ENCODE measurements at regions not wholly inside any gene's neighbourhood (a gene's known extent, or its start where the extent isn't known, plus 50 kb on each side); places are given as distances from the start of the nearest gene placed in this dataset.

DNA sequence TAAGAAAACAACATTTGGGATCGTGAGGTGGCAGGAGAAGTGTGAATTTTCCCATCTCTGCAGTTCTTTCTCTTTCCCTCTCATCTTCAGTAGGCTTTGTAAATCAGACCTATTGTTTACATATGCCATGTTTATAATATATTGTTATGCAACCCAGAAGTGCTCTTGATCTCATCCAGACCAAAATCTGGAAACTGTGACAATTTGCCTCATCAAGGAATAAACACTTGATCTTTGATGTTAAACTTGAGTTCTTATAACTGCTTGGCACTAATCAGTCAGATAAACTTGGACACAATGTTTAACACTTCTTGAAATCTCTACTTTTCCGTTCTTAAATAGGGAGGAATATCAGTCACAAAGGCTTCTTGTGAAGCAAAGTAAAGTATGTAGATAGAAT is 384.7 kb downstream of the DMRT2 start:
- ChIA-PET POLR2A (no interaction called here), CTCF (no interaction called here)
- intact Hi-C loops (cut with micrococcal nuclease): no loop called here

DNA sequence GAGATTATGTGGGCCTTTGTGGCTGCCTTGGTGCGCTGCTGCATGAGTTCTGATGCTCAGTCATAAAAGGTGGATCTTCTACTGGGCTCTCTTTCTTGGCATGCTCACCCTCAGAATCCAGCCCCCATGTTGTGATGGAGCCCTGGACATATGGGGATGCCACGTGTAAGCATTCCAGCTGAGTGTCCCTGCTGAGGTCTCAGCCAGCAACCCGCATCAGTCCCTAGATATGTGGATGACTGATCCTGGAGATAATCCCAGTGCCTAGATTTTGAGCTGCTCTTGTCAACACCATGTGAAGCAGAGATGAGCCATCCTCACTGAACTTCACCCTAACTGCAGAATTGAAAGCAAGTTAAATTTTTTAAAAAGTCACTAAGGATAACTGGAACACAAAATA is 390.1 kb downstream of the DMRT2 start:
- no peak overlapping the region for H3K27ac Mint-ChIP-seq
- no peak for ATAC-seq
- no peak overlapping the region for H3K4me3 Mint-ChIP-seq
- CTCF ChIA-PET: no interaction called here
- H3K9me3 Mint-ChIP-seq: no peaks in the 10 kb centered on the region
- H3K27me3 Mint-ChIP-seq: peaks cover 4% of the 10 kb centered on the region
- H3K36me3 Mint-ChIP-seq (ENCODE audit: low read depth): no peaks in the 10 kb centered on the region
- no peaks in the 10 kb centered on the region for H3K4me1 Mint-ChIP-seq (ENCODE audit: low read depth)
- no peak for TF ChIP-seq CTCF (IDR thresholded peaks at IDR 0.05)
- intact Hi-C loops (cut with micrococcal nuclease): no loop called here
- no peak for DNase-seq
- POLR2A ChIA-PET: interaction anchor here (0.6 kb wide), 1 partner anchor 20 kb away, joined by 3 read pairs; no protein-coding TSS in a partner anchor

More for the DNA sequence above, 384.7 kb downstream of the DMRT2 start:
- H3K9me3 Mint-ChIP-seq: no peaks in the 10 kb centered on the region
- H3K27me3 Mint-ChIP-seq: peaks cover 4% of the 10 kb centered on the region
- DNase-seq: no peak
- H3K4me1 Mint-ChIP-seq (ENCODE audit: low read depth): no peaks in the 10 kb centered on the region
- no peak overlapping the region for H3K27ac Mint-ChIP-seq
- ATAC-seq: no peak
- no peak for TF ChIP-seq CTCF (IDR thresholded peaks at IDR 0.05)
- no peak overlapping the region for H3K4me3 Mint-ChIP-seq
- H3K36me3 Mint-ChIP-seq (ENCODE audit: low read depth): no peaks in the 10 kb centered on the region

DNA sequence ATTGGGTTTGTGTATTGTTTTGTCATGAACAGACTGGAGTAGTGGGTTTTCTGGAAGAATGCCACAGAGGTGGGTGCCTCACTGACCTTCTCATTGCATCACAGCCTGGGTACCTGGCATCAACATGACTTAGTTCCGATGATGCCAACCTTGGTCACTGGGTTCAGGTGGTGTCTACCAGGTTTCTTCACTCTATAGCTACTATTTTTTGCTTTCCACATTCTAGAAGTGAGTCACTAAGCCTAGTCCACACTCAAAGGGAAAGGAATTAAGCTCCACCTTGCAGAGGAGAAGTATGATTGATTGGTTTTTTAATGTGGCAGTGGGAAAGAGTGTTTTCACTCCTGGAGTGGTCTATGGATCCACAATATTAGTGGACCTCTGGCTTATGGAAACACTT is 391.9 kb downstream of the DMRT2 start:
- TF ChIP-seq CTCF (IDR thresholded peaks at IDR 0.05): no peak
- intact Hi-C loops (cut with micrococcal nuclease): no loop called here
- Mint-ChIP-seq H3K27me3 (peaks cover 4% of the 10 kb centered on the region), H3K4me1 (ENCODE audit: low read depth) (no peaks in the 10 kb centered on the region), H3K9me3 (no peaks in the 10 kb centered on the region), H3K27ac (no peak overlapping the region), H3K36me3 (ENCODE audit: low read depth) (no peaks in the 10 kb centered on the region), H3K4me3 (no peak overlapping the region)
- POLR2A ChIA-PET: no interaction called here
- ATAC-seq (no peak), DNase-seq (no peak)
- CTCF ChIA-PET: no interaction called here

- Mint-ChIP-seq H3K27me3 (no peaks in the 10 kb centered on the region), H3K9me3 (no peaks in the 10 kb centered on the region), H3K4me3 (no peak overlapping the region), H3K4me1 (ENCODE audit: low read depth) (no peaks in the 10 kb centered on the region), H3K36me3 (ENCODE audit: low read depth) (no peaks in the 10 kb centered on the region), H3K27ac (no peak overlapping the region)
- CTCF ChIA-PET: no interaction called here
- TF ChIP-seq CTCF (IDR thresholded peaks at IDR 0.05): no peak
- ATAC-seq: no peak
- POLR2A ChIA-PET: no interaction called here
- intact Hi-C loops (cut with micrococcal nuclease): no loop called here
- no peak for DNase-seq
These were observed 393.3 kb downstream of the DMRT2 start for GRCh38 chr9:1443450-1443849.

DNA sequence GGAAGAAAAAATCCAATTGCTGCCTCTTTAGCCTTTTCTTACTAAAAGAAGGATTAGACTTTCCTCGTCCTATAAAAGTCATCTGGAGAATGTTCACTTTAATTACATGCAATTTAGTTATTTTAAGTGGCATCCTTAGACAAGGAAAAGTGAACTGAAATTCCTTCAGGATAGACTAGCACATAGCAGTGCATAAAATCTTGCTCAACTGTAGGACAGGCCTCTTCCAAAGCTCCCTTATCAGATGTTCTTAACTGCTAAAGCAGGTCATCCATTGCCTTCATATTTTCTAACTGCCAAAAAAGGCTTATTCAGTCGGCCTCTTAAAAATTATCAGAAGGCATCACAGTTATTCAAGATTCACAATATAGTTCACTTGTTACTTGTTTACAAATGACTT is 396.5 kb downstream of the DMRT2 start:
- Mint-ChIP-seq H3K27ac (no peak overlapping the region), H3K27me3 (no peaks in the 10 kb centered on the region), H3K9me3 (no peaks in the 10 kb centered on the region), H3K36me3 (ENCODE audit: low read depth) (no peaks in the 10 kb centered on the region), H3K4me1 (ENCODE audit: low read depth) (no peaks in the 10 kb centered on the region), H3K4me3 (no peak overlapping the region)
- ATAC-seq (no peak), DNase-seq (no peak)
- POLR2A ChIA-PET: no interaction called here
- intact Hi-C loops (cut with micrococcal nuclease): no loop called here
- CTCF ChIA-PET: no interaction called here
- TF ChIP-seq CTCF (IDR thresholded peaks at IDR 0.05): no peak
